ENCODE measurements at regions not wholly inside any gene's neighbourhood (a gene's known extent, or its start where the extent isn't known, plus 50 kb on each side); places are given as distances from the start of the nearest gene placed in this dataset.

DNA sequence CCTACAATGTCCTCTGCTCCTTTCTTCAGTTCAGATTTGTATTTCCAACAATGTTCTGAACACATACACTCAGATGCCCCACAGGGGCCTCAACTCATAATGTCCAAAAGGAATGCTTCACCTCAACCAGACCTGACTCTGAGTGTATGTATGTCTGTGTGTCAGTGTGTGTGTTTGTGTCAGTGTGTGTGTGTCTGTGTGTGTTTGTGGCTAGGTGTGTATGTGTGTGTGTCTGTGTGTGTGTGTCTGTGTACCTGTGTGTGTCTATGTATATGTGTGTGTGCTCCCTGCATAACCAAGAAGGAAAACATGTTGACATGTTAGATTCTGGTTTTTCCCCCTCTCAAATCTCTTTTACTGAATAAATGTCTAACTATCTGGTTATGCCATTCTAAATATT, 87.3 kb upstream of the PCSK1 start:
- H3K9me3 ChIP-seq (ENCODE audit: insufficient read depth, low read depth): no peaks in the 10 kb centered on the region
- no peaks in the 10 kb centered on the region for H3K4me1 ChIP-seq (replicated peaks; ENCODE audit: insufficient read depth)
- no peaks in the 10 kb centered on the region for H3F3A ChIP-seq (ENCODE audit: insufficient read depth, low read depth)
- TF ChIP-seq EZH2 (IDR thresholded peaks at IDR 0.05; ENCODE audit: low read depth): no peak
- TF ChIP-seq, protein P1, sequence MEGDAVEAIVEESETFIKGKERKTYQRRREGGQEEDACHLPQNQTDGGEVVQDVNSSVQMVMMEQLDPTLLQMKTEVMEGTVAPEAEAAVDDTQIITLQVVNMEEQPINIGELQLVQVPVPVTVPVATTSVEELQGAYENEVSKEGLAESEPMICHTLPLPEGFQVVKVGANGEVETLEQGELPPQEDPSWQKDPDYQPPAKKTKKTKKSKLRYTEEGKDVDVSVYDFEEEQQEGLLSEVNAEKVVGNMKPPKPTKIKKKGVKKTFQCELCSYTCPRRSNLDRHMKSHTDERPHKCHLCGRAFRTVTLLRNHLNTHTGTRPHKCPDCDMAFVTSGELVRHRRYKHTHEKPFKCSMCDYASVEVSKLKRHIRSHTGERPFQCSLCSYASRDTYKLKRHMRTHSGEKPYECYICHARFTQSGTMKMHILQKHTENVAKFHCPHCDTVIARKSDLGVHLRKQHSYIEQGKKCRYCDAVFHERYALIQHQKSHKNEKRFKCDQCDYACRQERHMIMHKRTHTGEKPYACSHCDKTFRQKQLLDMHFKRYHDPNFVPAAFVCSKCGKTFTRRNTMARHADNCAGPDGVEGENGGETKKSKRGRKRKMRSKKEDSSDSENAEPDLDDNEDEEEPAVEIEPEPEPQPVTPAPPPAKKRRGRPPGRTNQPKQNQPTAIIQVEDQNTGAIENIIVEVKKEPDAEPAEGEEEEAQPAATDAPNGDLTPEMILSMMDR (conservative IDR thresholded peaks at IDR 0.05): no peak
- H2AFZ ChIP-seq: no peak overlapping the region
- no TSS peak for BruUV-seq (replicated peaks)
- H3K27me3 ChIP-seq (ENCODE audit: insufficient read depth, low read depth): no peaks in the 10 kb centered on the region
- H3K79me2 ChIP-seq (ENCODE audit: low read depth): no peaks in the 10 kb centered on the region
- H4K20me1 ChIP-seq (ENCODE audit: insufficient read depth): no peaks in the 10 kb centered on the region
- no peaks in the 10 kb centered on the region; the same call in 1 of the 2 replicates for H3K9me2 ChIP-seq (ENCODE audit: insufficient read depth)
- H3K27ac ChIP-seq: no peak overlapping the region
- intact Hi-C loops (cut with micrococcal nuclease; ENCODE audit: unreplicated experiment): no loop called here
- no peak for DNase-seq
- CTCF ChIA-PET: no interaction called here
- no peak overlapping the region for H3K4me3 ChIP-seq
- no peak overlapping the region for H3K4me2 ChIP-seq
- POLR2A ChIA-PET (ENCODE audit: unreplicated experiment): no interaction called here
- H3K36me3 ChIP-seq (ENCODE audit: low read depth): no peaks in the 10 kb centered on the region

DNA sequence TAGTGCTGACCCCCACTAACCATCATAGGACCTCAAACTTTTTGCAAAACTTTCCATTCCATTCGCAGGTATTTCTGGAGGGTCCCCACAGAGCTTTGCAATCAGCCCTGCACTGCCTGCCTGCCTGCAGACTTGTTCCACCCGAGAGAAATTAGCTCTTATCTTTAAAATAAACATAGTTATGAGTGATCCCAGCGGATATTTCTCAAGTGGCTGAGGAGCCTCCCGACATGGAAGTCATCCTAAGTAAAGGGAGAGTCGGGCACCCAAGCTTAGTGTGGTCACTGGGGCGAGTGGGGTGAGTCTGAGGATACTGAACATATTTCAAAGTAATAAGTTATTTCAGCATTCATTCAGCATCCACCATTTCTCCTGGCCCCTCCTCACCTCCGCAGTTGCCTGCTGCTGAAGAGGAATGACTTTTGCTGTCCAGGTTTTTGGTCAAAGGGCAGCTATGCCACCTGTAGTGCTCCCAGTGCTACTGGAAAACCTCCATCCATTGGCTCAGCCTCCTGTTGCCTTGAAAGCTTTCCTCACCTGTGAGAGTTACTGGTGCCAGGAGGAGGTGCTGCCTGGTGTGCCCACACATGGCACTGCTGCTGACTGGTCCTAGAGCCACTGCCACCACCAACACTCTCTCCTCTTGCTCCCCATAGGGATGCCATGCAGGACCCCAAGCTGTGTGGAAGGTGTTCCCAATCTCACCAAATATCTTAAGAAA, 89.7 kb upstream of the PCSK1 start:
- no peaks in the 10 kb centered on the region for H3K4me1 ChIP-seq (replicated peaks; ENCODE audit: insufficient read depth)
- no peak for TF ChIP-seq EZH2 (IDR thresholded peaks at IDR 0.05; ENCODE audit: low read depth)
- TF ChIP-seq, protein P1 (conservative IDR thresholded peaks at IDR 0.05): no peak
- CTCF ChIA-PET: interaction anchor here (0.6 kb wide), 1 partner anchor 574 kb away, joined by 3 read pairs; no protein-coding TSS in a partner anchor
- H3K9me3 ChIP-seq (ENCODE audit: insufficient read depth, low read depth): no peaks in the 10 kb centered on the region
- H3K4me2 ChIP-seq: no peak overlapping the region
- no peaks in the 10 kb centered on the region for H3K36me3 ChIP-seq (ENCODE audit: low read depth)
- no TSS peak for BruUV-seq (replicated peaks)
- POLR2A ChIA-PET (ENCODE audit: unreplicated experiment): no interaction called here
- H3K4me3 ChIP-seq: no peak overlapping the region
- H3K79me2 ChIP-seq (ENCODE audit: low read depth): no peaks in the 10 kb centered on the region
- H2AFZ ChIP-seq: no peak overlapping the region
- H4K20me1 ChIP-seq (ENCODE audit: insufficient read depth): no peaks in the 10 kb centered on the region
- no peaks in the 10 kb centered on the region; the same call in 1 of the 2 replicates for H3K9me2 ChIP-seq (ENCODE audit: insufficient read depth)
- H3K27ac ChIP-seq: no peak overlapping the region
- no peaks in the 10 kb centered on the region for H3K27me3 ChIP-seq (ENCODE audit: insufficient read depth, low read depth)
- no peak for DNase-seq
- no peaks in the 10 kb centered on the region for H3F3A ChIP-seq (ENCODE audit: insufficient read depth, low read depth)
- intact Hi-C loops (cut with micrococcal nuclease; ENCODE audit: unreplicated experiment): no loop called here

- Histone ChIP-seq H2AFZ (no peak overlapping the region), H3K9me3 (ENCODE audit: insufficient read depth, low read depth) (0 out of 2 replicates have a peak, but pooled peaks cover 2% of the 10 kb centered on the region), H4K20me1 (ENCODE audit: insufficient read depth) (no peaks in the 10 kb centered on the region), H3K36me3 (ENCODE audit: low read depth) (no peaks in the 10 kb centered on the region), H3K4me3 (no peak overlapping the region), H3K9me2 (ENCODE audit: insufficient read depth) (no peaks in the 10 kb centered on the region), H3K27ac (no peak overlapping the region), H3F3A (ENCODE audit: insufficient read depth, low read depth) (no peaks in the 10 kb centered on the region), H3K79me2 (ENCODE audit: low read depth) (no peaks in the 10 kb centered on the region), H3K4me1 (replicated peaks; ENCODE audit: insufficient read depth) (no peaks in the 10 kb centered on the region), H3K27me3 (ENCODE audit: insufficient read depth, low read depth) (no peaks in the 10 kb centered on the region), H3K4me2 (no peak overlapping the region)
- DNase-seq: no peak
- TF ChIP-seq EZH2 (IDR thresholded peaks at IDR 0.05; ENCODE audit: low read depth): no peak
- TF ChIP-seq, protein P1 (conservative IDR thresholded peaks at IDR 0.05): no peak
- ChIA-PET POLR2A (ENCODE audit: unreplicated experiment) (no interaction called here), CTCF (no interaction called here)
- BruUV-seq (replicated peaks): no TSS peak
- intact Hi-C loops (cut with micrococcal nuclease; ENCODE audit: unreplicated experiment): no loop called here
These were observed 95.0 kb upstream of the PCSK1 start for GRCh38 chr5:96527768-96528661.

Data from PC-9 (cell line).